ENCODE measurements at regions not wholly inside any gene's neighbourhood (a gene's known extent, or its start where the extent isn't known, plus 50 kb on each side); places are given as distances from the start of the nearest gene placed in this dataset.

GRCh38 chr20:40922865-40923264 lies 105.8 kb upstream of the TOP1 start:
- H3K9me3 ChIP-seq (ENCODE audit: control insufficient read depth in 4 of 4, low read length in 3 of 4): peaks cover 0 to 3% (median 0%) of the 10 kb centered on the region in 4 donors
- no peak overlapping the region for H3K4me3 ChIP-seq (ENCODE audit: low read depth in 1 of 3, low read length in 3 of 3)
- no peaks in the 10 kb centered on the region for H3K27me3 ChIP-seq (ENCODE audit: control insufficient read depth in 4 of 4, insufficient read depth in 4 of 4, low read length in 3 of 4)
- no peak for TF ChIP-seq TAF1 (conservative IDR thresholded peaks at IDR 0.05)
- no peak for TF ChIP-seq HNF4A (conservative IDR thresholded peaks at IDR 0.05)
- TF ChIP-seq RXRA (IDR thresholded peaks at IDR 0.05): no peak
- TF ChIP-seq ZBTB33 (IDR thresholded peaks at IDR 0.05): no peak
- no peak for TF ChIP-seq GABPA (IDR thresholded peaks at IDR 0.05 in 1 of 2, conservative IDR thresholded peaks at IDR 0.05 in 1 of 2)
- WGBS: 75% methylated on average over 3 of the region's 3 CpGs
- H3K9ac ChIP-seq (ENCODE audit: low read depth in 1 of 2, low read length in 2 of 2): no peak overlapping the region
- no peak overlapping the region for H3K27ac ChIP-seq (ENCODE audit: low read depth in 1 of 2, low read length in 2 of 2)
- H3K36me3 ChIP-seq (ENCODE audit: control insufficient read depth in 4 of 4, insufficient read depth in 3 of 4, low read depth in 1 of 4, low read length in 3 of 4): no peaks in the 10 kb centered on the region
- H3K4me1 ChIP-seq (ENCODE audit: control insufficient read depth in 4 of 4, insufficient read depth in 4 of 4, low read length in 3 of 4): no peaks in the 10 kb centered on the region
- no peak for DNase-seq (ENCODE audit: low spot score)

GRCh38 chr20:40925829-40926510 lies 102.7 kb upstream of the TOP1 start:
- DNase-seq (ENCODE audit: low spot score): no peak
- H3K27ac ChIP-seq (ENCODE audit: low read depth in 1 of 2, low read length in 2 of 2): no peak overlapping the region
- peaks cover 0 to 3% (median 0%) of the 10 kb centered on the region in 4 donors for H3K9me3 ChIP-seq (ENCODE audit: control insufficient read depth in 4 of 4, low read length in 3 of 4)
- no peaks in the 10 kb centered on the region for H3K4me1 ChIP-seq (ENCODE audit: control insufficient read depth in 4 of 4, insufficient read depth in 4 of 4, low read length in 3 of 4)
- WGBS: 64% methylated on average over 4 of the region's 4 CpGs
- TF ChIP-seq EGR1 (IDR thresholded peaks at IDR 0.05; ENCODE audit: low read depth in 2 of 2) (no peak), RXRA (IDR thresholded peaks at IDR 0.05) (no peak), JUND (IDR thresholded peaks at IDR 0.05) (no peak), ATF3 (IDR thresholded peaks at IDR 0.05) (no peak), FOXA1 (IDR thresholded peaks at IDR 0.05) (no peak), MAX (IDR thresholded peaks at IDR 0.05) (no peak), HNF4A (conservative IDR thresholded peaks at IDR 0.05) (no peak), REST (IDR thresholded peaks at IDR 0.05) (no peak), RAD21 (IDR thresholded peaks at IDR 0.05) (no peak)
- no peak overlapping the region for H3K9ac ChIP-seq (ENCODE audit: low read depth in 1 of 2, low read length in 2 of 2)
- no peaks in the 10 kb centered on the region for H3K36me3 ChIP-seq (ENCODE audit: control insufficient read depth in 4 of 4, insufficient read depth in 3 of 4, low read depth in 1 of 4, low read length in 3 of 4)
- H3K4me3 ChIP-seq (ENCODE audit: low read depth in 1 of 3, low read length in 3 of 3): no peak overlapping the region
- H3K27me3 ChIP-seq (ENCODE audit: control insufficient read depth in 4 of 4, insufficient read depth in 4 of 4, low read length in 3 of 4): no peaks in the 10 kb centered on the region
